Neutrophil (primary cell): ENCODE measurements at regions not wholly inside any gene's neighbourhood (a gene's known extent, or its start where the extent isn't known, plus 50 kb on each side); places are given as distances from the start of the nearest gene placed in this dataset.
"Not testable (repeated sequence)": the region's sequence is repeated elsewhere in the genome, so short reads cannot be mapped to it uniquely, and the experiment has no call there.

ENCODE experiments used
- H3K27ac ChIP-seq: fragments of 200-600 bp; sonication (generic); 2 replicates; pipeline ENCODE4 v1.5.1; 2016; ENCODE audit warnings: mild to moderate bottlenecking, moderate library complexity
- H3K27me3 ChIP-seq: fragments of 200-600 bp; sonication (generic); 2 replicates; pipeline ENCODE4 v1.6.0; 2016; ENCODE audit warnings: mild to moderate bottlenecking
- H3K36me3 ChIP-seq: fragments of 200-600 bp; sonication (generic); 2 replicates; pipeline ENCODE4 v1.5.1; 2017
- H3K4me1 ChIP-seq, 2 experiments: fragments of 200-600 bp in 1 of 2; sonication (generic) in 1 of 2; 1 replicate in 1 of 2; 2 replicates in 1 of 2; pipeline versions ENCODE4 v1.5.1 to v1.6.1; 2013 to 2016; ENCODE audit warnings: low read depth in 1 of 2, low read length in 1 of 2, mild to moderate bottlenecking in 1 of 2, moderate library complexity in 1 of 2; ENCODE audit not compliant: control insufficient read depth in 1 of 2, insufficient read depth in 1 of 2
- H3K4me3 ChIP-seq, 2 experiments: fragments of 200-600 bp in 1 of 2; sonication (generic) in 1 of 2; 1 replicate in 1 of 2; 2 replicates in 1 of 2; pipeline ENCODE4 v1.5.1; 2013 to 2016; ENCODE audit warnings: low read depth in 1 of 2, low read length in 1 of 2, mild to moderate bottlenecking in 1 of 2, moderate library complexity in 1 of 2
- H3K9me3 ChIP-seq: fragments of 200-600 bp; sonication (generic); 2 replicates; pipeline ENCODE4 v1.5.1; 2016
- TF ChIP-seq, protein P1 (sequence below): fragments of 200-600 bp; sonication (generic); IDR thresholded peaks from 2 replicates; pipeline ENCODE4 v1.5.1; 2016; ENCODE audit warnings: antibody characterized with exemption

- TF ChIP-seq, protein P1, sequence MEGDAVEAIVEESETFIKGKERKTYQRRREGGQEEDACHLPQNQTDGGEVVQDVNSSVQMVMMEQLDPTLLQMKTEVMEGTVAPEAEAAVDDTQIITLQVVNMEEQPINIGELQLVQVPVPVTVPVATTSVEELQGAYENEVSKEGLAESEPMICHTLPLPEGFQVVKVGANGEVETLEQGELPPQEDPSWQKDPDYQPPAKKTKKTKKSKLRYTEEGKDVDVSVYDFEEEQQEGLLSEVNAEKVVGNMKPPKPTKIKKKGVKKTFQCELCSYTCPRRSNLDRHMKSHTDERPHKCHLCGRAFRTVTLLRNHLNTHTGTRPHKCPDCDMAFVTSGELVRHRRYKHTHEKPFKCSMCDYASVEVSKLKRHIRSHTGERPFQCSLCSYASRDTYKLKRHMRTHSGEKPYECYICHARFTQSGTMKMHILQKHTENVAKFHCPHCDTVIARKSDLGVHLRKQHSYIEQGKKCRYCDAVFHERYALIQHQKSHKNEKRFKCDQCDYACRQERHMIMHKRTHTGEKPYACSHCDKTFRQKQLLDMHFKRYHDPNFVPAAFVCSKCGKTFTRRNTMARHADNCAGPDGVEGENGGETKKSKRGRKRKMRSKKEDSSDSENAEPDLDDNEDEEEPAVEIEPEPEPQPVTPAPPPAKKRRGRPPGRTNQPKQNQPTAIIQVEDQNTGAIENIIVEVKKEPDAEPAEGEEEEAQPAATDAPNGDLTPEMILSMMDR: no peak
Measured at GRCh38 chr2:48230834-48231233, 83.6 kb upstream of the FOXN2 start.

GRCh38 chr2:48232351-48232750 lies 82.1 kb upstream of the FOXN2 start:
- Histone ChIP-seq H3K27me3 (no peaks in the 10 kb centered on the region), H3K4me1 (peaks cover 26 to 27% of the 10 kb centered on the region in 2 experiments), H3K36me3 (no peaks in the 10 kb centered on the region), H3K4me3 (no peak overlapping the region), H3K9me3 (no peaks in the 10 kb centered on the region), H3K27ac (no peak overlapping the region)
- TF ChIP-seq, protein P1: no peak

More at GRCh38 chr2:48230834-48231233, 83.6 kb upstream of the FOXN2 start:
- Histone ChIP-seq H3K9me3 (no peaks in the 10 kb centered on the region), H3K4me3 (no peak overlapping the region), H3K4me1 (peaks cover 30 to 37% of the 10 kb centered on the region in 2 experiments), H3K36me3 (no peaks in the 10 kb centered on the region), H3K27ac (no peak overlapping the region), H3K27me3 (no peaks in the 10 kb centered on the region)

GRCh38 chr2:48233005-48233404 lies 81.5 kb upstream of the FOXN2 start:
- Histone ChIP-seq H3K4me3 (no peak overlapping the region), H3K9me3 (no peaks in the 10 kb centered on the region), H3K36me3 (no peaks in the 10 kb centered on the region), H3K4me1 (peaks cover 20% of the 10 kb centered on the region in 2 experiments), H3K27ac (no peak overlapping the region), H3K27me3 (no peaks in the 10 kb centered on the region)
- TF ChIP-seq, protein P1: no peak

DNA sequence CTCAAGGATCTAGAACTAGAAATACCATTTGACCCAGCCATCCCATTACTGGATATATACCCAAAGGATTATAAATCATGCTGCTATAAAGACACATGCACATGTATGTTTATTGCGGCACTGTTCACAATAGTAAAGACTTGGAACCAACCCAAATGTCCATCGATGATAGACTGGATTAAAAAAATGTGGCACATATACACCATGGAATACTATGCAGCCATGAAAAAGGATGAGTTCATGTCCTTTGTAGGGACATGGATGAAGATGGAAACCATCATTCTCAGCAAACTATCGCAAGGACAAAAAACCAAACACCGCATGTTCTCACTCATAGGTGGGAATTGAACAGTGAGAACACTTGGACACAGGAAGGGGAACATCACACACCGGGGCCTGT lies 80.7 kb upstream of the FOXN2 start:
- not testable (repeated sequence) for H3K27ac ChIP-seq, H3K9me3 ChIP-seq, H3K36me3 ChIP-seq, H3K4me3 ChIP-seq, H3K27me3 ChIP-seq
- peaks cover 12% of the 10 kb centered on the region in 2 experiments for H3K4me1 ChIP-seq

DNA sequence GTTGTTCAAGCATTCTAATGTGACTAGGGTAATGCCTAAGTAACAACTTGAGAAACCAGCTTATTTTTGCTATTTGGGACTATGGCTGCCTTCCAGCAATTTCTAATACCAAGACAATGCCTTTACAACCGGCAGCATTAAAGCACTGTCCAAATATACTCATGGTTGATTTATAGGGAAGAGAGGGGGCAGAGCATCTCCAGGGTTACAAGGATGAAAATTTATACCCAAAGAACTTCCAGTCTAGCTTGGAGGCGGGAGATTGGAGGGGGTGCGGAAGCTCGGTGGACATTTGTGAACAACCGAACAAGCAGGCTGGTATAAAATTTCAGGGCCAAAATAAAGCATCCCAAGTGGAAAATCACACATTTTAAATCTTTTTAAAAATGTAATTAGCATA lies 79.4 kb upstream of the FOXN2 start:
- Histone ChIP-seq H3K9me3 (no peaks in the 10 kb centered on the region), H3K27me3 (no peaks in the 10 kb centered on the region), H3K27ac (no peak overlapping the region), H3K36me3 (no peaks in the 10 kb centered on the region), H3K4me3 (no peak overlapping the region), H3K4me1 (peaks cover 4 to 5% of the 10 kb centered on the region in 2 experiments)
- TF ChIP-seq, protein P1: no peak

DNA sequence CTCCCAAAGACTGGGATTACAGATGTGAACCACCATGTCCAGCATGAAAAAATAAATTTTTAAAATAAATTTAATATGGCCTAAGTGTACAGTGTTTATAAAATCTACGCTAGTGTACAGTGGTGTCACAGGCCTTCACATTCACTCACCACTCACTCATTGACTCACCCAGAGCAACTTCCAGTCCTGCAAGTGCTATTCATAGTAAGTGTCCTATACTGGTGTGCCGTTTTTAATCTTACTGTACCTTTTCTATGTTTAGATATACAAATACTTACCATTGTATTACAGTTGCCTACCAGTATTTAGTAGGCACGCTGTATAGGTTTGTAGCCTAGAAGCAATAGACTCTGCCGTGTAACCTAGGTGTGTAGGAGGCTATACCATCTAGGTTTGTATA lies 76.1 kb upstream of the FOXN2 start:
- H3K4me1 ChIP-seq: peaks cover 25 to 27% of the 10 kb centered on the region in 2 experiments
- no peak overlapping the region for H3K27ac ChIP-seq
- H3K36me3 ChIP-seq: no peaks in the 10 kb centered on the region
- H3K4me3 ChIP-seq: no peak overlapping the region
- TF ChIP-seq, protein P1: no peak
- no peaks in the 10 kb centered on the region for H3K27me3 ChIP-seq
- H3K9me3 ChIP-seq: no peaks in the 10 kb centered on the region
